Heart left ventricle (tissue), 16 donors: ENCODE measurements at regions not wholly inside any gene's neighbourhood (a gene's known extent, or its start where the extent isn't known, plus 50 kb on each side); places are given as distances from the start of the nearest gene placed in this dataset.
A peak's percentile ranks its signal among the peaks of the same experiment; 100 is the strongest.

Experiments
- ATAC-seq, 4 donors: fragments of 200-7000 bp; cut with Tn5 transposase; one replicate each; pipeline ENCODE4 v1.9.1; 2020 to 2022; ENCODE audit warnings: moderate library complexity in 4 of 4, mild to moderate bottlenecking in 3 of 4, moderate number of reproducible peaks in 1 of 4
- DNase-seq, 5 donors: peaks; one replicate each; pipeline ENCODE4 v3.0.0-alpha.2; 2020
- H3K27ac ChIP-seq, 12 donors: fragments of 200-600 bp; sonication (generic) in 4 of 12; one replicate each; pipeline versions ENCODE4 v1.5.0 to v1.8.0; 2016 to 2022; ENCODE audit warnings: mild to moderate bottlenecking in 2 of 12
- H3K27me3 ChIP-seq, 9 donors: fragments of 200-600 bp; sonication (generic) in 2 of 9; one replicate each; pipeline versions ENCODE4 v1.5.1 to v1.8.0; 2016 to 2022; ENCODE audit warnings: mild to moderate bottlenecking in 3 of 9
- H3K36me3 ChIP-seq, 9 donors: fragments of 200-600 bp; sonication (generic) in 2 of 9; one replicate each; pipeline versions ENCODE4 v1.5.0 to v1.8.0; 2018 to 2022; ENCODE audit warnings: mild to moderate bottlenecking in 2 of 9
- H3K4me1 ChIP-seq, 12 donors: fragments of 200-600 bp; sonication (generic) in 4 of 12; one replicate each; pipeline versions ENCODE4 v1.5.0 to v1.8.0; 2016 to 2022; ENCODE audit warnings: mild to moderate bottlenecking in 3 of 12
- H3K4me3 ChIP-seq, 12 donors: fragments of 200-600 bp; sonication (generic) in 4 of 12; one replicate each; pipeline versions ENCODE4 v1.5.0 to v1.8.0; 2017 to 2022; ENCODE audit warnings: mild to moderate bottlenecking in 9 of 12, moderate library complexity in 4 of 12
- H3K9me3 ChIP-seq, 12 donors: fragments of 200-600 bp; sonication (generic) in 4 of 12; one replicate each; pipeline versions ENCODE4 v1.5.0 to v1.8.0; 2016 to 2022; ENCODE audit warnings: mild to moderate bottlenecking in 1 of 12
- POLR2A ChIP-seq, 2 donors: fragments of 450-650 bp; IDR thresholded peaks; one replicate each; pipeline ENCODE4 v1.6.1; 2017; ENCODE audit warnings: antibody characterized with exemption in 2 of 2, mild to moderate bottlenecking in 2 of 2, moderate library complexity in 2 of 2
- WGBS, 4 donors: extraction: QIAGEN DNeasy Blood & Tissue Kit in 2 of 4; methylation state at CpG; one replicate each; pipeline versions ENCODE4 v1.1.5 to v1.1.7; 2013 to 2018; 5-methylcytosine and 5-hydroxymethylcytosine counted together
- intact Hi-C, 10 donors: fragments of 100-400 bp; cut with DNase I; formaldehyde crosslinking; loops; one replicate each; pipeline versions ENCODE4 v1.11.1 to v1.14.2; 2022
- TF ChIP-seq, protein P1 (sequence below), 12 donors: fragments of 200-600 bp; sonication (generic) in 4 of 12; IDR thresholded peaks; one replicate each; pipeline versions ENCODE4 v1.5.0 to v1.8.0; 2018 to 2022; ENCODE audit warnings: antibody characterized with exemption in 12 of 12, mild to moderate bottlenecking in 5 of 12
- donor health status: ischemic (EF 13 %, LVEDD 7.1; RV severe dilation, severe dysfunction).
- donor health status: healthy with polysubstance abuse.
- donor health status: DM: no; HTN: yes; CAD: no.
- donor health status: DM: no; HTN: no; CAD: no.
- donor health status: ischemic (EF 25% LVEDD 6.9; RV normal size, moderate dysfunction).
- donor health status: ischemic (EF 25% LVEDD 5.7; RV mildly dilated, moderate dysfunction).
- donor health status: healthy.
- donor health status: DM: yes; HTN: yes; CAD: no.
- donor health status: ischemic (EF 35%, LVEDD 5.7; RV mildly dilated, moderate dysfunction).
- donor health status: nonischemic (EF 11% LVEDD 7.7; RV severe dilation, severe dysfunction).
- donor health status: DM: yes; HTN: yes; CAD: no.
- donor health status: PGD.
- donor health status: ischemic (EF 29% LVEDD 5.4; RV normal size, mild dysfunction).
- donor health status: nonischemic (EF 23%, LVEDD 6.1; RV moderate dilation, normal function).

- TF ChIP-seq, protein P1, sequence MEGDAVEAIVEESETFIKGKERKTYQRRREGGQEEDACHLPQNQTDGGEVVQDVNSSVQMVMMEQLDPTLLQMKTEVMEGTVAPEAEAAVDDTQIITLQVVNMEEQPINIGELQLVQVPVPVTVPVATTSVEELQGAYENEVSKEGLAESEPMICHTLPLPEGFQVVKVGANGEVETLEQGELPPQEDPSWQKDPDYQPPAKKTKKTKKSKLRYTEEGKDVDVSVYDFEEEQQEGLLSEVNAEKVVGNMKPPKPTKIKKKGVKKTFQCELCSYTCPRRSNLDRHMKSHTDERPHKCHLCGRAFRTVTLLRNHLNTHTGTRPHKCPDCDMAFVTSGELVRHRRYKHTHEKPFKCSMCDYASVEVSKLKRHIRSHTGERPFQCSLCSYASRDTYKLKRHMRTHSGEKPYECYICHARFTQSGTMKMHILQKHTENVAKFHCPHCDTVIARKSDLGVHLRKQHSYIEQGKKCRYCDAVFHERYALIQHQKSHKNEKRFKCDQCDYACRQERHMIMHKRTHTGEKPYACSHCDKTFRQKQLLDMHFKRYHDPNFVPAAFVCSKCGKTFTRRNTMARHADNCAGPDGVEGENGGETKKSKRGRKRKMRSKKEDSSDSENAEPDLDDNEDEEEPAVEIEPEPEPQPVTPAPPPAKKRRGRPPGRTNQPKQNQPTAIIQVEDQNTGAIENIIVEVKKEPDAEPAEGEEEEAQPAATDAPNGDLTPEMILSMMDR (IDR thresholded peaks at IDR 0.05): no peak
- TF ChIP-seq POLR2A (IDR thresholded peaks at IDR 0.05): no peak
- peaks cover 0 to 8% (median 0%) of the 10 kb centered on the region in 12 donors for H3K9me3 ChIP-seq
- no peaks in the 10 kb centered on the region for H3K36me3 ChIP-seq
- no peaks in the 10 kb centered on the region for H3K27me3 ChIP-seq
- H3K4me3 ChIP-seq: no peak overlapping the region
- peaks cover 0 to 20% (median 0%) of the 10 kb centered on the region in 12 donors for H3K4me1 ChIP-seq
- intact Hi-C loops: loop anchor here in 1 of 10 donors (10.0 kb wide), 1 partner anchor 279 kb away; no protein-coding TSS in a partner anchor
- DNase-seq: peak in 2 of 5 donors; percentile 38 to 43
- 56 to 77% (median 64%) methylated on average over 7 of the region's 7 CpGs for WGBS, 4 donors
- peak in 2 of 4 donors; percentile 15 to 38 for ATAC-seq
- no peak overlapping the region for H3K27ac ChIP-seq
Observed at GRCh38 chr3:187975561-187976364, 178.2 kb upstream of the LPP start.

- H3K4me3 ChIP-seq: no peak overlapping the region
- peaks cover 0 to 8% (median 0%) of the 10 kb centered on the region in 12 donors for H3K9me3 ChIP-seq
- no peak for DNase-seq
- no peaks in the 10 kb centered on the region for H3K36me3 ChIP-seq
- H3K27me3 ChIP-seq: no peaks in the 10 kb centered on the region
- H3K4me1 ChIP-seq: peaks cover 0 to 20% (median 2%) of the 10 kb centered on the region in 12 donors
- TF ChIP-seq POLR2A (IDR thresholded peaks at IDR 0.05): no peak
- TF ChIP-seq, protein P1 (IDR thresholded peaks at IDR 0.05): no peak
- WGBS, 4 donors: 83 to 89% (median 85%) methylated on average over 6 of the region's 6 CpGs
- intact Hi-C loops: loop anchor here in 1 of 10 donors (10.0 kb wide), 1 partner anchor 278 kb away; no protein-coding TSS in a partner anchor
- no peak overlapping the region for H3K27ac ChIP-seq
- no peak for ATAC-seq
Observed at GRCh38 chr3:187976365-187976900, 177.5 kb upstream of the LPP start.

GRCh38 chr3:187977659-187978058, 176.3 kb upstream of the LPP start:
- Histone ChIP-seq H3K36me3 (no peaks in the 10 kb centered on the region), H3K4me3 (no peak overlapping the region), H3K27ac (no peak overlapping the region), H3K27me3 (no peaks in the 10 kb centered on the region), H3K4me1 (peaks cover 0 to 20% (median 6%) of the 10 kb centered on the region in 12 donors), H3K9me3 (peaks cover 0 to 8% (median 0%) of the 10 kb centered on the region in 12 donors)
- WGBS, 4 donors: 79 to 83% (median 83%) methylated on average over 4 of the region's 4 CpGs
- ATAC-seq: no peak
- intact Hi-C loops: loop anchor here in 1 of 10 donors (10.0 kb wide), 1 partner anchor 277 kb away; no protein-coding TSS in a partner anchor
- TF ChIP-seq, protein P1 (IDR thresholded peaks at IDR 0.05): no peak
- no peak for TF ChIP-seq POLR2A (IDR thresholded peaks at IDR 0.05)
- no peak for DNase-seq

DNA sequence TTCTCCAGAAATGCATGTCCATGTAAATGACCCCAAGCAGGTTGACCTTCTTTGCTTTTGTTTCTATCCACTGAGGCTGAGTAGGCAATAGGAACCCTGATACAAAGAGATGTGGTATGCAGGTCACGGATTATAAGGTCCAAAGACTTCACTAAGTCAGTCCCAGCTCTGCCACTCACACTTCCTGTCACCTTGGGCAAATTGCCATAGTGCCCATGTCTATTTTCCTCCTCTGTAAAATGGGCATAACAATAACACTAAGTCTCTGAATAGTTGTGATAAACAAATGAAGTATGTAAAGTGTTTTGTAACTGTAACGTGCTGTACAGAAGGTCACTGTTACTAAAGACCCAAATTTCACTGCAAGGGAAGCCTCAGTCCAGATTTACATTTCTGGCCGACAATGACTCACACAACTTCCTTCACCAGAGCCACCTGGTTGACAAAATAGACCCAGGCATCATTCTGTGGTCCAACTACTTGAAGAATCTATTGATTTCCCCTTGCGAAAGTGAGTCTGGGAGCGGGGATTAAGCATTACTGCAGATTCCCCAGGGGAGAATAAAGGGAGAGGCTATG, 175.4 kb upstream of the LPP start:
- no peak overlapping the region for H3K4me3 ChIP-seq
- intact Hi-C loops: loop anchor here in 1 of 10 donors (10.0 kb wide), 1 partner anchor 276 kb away; no protein-coding TSS in a partner anchor
- no peaks in the 10 kb centered on the region for H3K36me3 ChIP-seq
- peaks cover 0 to 24% (median 9%) of the 10 kb centered on the region in 12 donors for H3K4me1 ChIP-seq
- ATAC-seq (no peak), DNase-seq (no peak)
- H3K27me3 ChIP-seq: no peaks in the 10 kb centered on the region
- H3K27ac ChIP-seq: no peak overlapping the region
- H3K9me3 ChIP-seq: peaks cover 0 to 8% (median 0%) of the 10 kb centered on the region in 12 donors
- no peak for TF ChIP-seq POLR2A (IDR thresholded peaks at IDR 0.05)
- TF ChIP-seq, protein P1 (IDR thresholded peaks at IDR 0.05): no peak
- 65 to 82% (median 78%) methylated on average over 5 of the region's 5 CpGs for WGBS, 4 donors
